ENCODE measurements at regions not wholly inside any gene's neighbourhood (a gene's known extent, or its start where the extent isn't known, plus 50 kb on each side); places are given as distances from the start of the nearest gene placed in this dataset.

DNA sequence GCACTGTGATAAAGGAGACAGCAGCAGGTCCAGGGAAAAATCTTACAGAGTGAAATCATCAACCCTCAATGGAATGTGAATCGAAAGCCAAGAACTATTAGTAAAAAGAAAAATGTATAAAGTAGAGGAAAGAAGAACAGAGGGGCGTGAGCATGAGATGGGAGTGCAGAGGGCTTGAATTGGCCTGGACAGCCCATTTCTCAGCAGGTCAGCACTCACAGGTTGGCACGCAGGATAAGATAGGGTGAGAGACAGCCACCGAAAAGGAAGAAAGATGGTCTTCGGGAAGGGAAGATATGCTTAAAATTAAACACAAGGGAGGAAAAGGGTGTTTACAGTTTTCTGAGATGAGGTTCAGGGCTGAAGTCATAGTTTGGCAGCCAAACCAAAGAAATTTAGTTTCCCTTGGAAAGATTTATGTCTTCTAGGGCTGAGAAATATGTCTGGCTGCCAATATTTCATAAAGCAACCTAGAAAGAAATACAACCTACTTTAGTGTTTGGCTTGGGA, 524.7 kb downstream of the SPATA31D1 start:
- no peak for DNase-seq

DNA sequence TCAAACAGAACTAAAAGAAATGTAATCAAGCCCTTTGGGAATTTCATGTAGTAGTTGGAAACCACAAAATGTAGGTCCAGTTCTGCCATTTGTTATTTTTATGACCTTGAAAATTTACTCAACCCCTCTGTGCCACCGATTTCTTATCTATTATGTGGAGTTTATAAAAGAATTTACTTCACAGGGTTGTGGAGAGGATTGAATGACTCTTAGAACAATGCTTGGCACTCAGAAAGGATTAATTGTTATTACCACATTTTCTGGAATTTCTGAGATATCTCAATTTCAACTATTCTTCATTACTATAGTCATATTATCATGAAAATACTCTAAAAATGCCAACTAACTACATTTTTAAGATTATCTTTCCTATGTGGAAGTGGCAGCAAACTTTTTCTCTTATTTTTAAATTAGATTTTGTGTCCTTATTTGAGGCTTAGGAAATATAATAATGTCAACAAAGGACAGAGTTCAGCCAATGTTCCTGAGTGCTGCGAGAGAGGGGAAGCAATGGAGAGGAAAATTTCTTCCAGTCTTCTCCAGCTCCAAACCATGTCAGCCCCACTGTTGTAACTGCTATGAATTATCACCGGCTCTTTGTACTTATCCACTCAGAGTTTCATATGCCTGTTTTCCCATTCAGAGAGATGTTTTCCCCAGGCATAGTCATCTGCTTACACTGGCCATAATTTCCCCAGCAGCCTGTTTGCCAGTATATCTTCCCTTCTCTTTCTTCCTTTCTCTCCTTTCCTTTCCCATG, 525.6 kb downstream of the SPATA31D1 start:
- DNase-seq: no peak

DNA sequence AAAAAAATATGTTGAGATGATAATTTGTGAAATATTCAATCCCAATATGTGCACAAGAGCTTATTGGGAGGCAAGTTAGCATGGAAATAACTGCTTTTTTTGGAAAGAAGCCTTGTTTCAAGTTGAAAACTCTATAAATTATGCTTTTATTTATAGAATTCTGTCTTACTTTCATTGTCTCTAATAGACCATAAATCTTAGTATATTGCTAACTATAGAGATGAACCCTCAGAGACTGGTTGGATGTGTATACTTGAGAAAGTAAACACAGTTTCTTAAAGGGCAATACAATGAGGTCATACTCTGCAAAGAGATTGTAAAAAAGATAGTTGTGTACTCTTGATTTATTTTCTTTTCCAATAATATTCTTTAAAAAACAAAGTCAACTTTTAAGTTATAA, 530.3 kb downstream of the SPATA31D1 start:
- DNase-seq: no peak

DNA sequence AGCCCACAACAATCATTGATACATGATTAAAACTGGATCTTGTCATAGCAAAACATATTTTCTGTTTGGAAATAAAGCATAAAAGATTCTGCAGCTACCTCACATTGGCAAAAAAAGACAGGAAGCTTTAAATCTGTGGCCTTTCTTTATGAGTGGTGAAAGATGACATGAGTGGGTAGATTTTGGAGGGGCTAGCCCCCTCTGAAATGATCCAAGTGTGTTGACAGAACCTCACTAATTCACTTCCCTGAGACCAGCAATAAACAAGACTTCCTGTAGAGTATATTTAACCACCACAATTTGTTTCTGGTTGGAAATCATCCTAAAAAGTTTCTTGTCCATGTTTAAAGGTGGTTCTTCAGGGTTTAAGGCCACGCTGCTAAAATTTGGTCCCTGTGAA, 530.8 kb downstream of the SPATA31D1 start:
- no peak for DNase-seq

DNA sequence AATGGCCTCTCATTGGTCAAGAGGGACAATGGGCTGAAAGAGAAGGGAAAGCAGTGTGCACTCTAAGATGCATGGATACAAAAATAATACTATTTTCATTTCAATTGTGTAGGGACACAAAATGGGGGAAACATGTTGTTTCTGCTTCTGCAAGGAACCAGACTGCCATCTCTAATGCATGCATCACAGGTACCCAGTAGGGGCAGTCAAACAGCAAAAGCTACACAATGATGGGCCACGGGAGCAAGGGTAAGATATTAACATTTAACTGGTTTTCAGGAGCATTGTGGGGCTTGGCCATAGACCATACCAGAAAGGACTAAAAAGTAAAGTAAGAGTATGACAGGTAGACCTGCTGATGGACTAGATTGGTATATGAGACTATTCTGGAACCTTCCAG, 535.8 kb downstream of the SPATA31D1 start:
- no peak for DNase-seq

DNA sequence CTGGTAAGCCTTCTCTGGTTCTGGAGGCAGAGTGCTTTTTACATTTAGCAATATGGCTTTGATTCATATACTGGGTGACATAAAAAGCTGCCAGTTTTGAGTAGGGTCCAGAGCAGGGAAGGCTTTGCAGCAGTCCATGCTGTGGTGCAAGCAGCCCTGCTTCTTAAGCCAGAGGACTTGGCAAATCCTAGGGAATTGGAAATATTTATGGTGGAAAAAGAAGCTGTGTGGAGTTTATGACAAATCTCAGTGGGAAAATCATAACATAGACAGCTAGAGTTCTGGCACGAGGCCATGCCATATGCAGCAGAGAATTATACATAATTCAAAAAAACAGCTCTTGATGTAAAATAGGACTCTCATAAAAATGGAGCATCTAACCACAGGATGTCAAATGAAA, 536.4 kb downstream of the RASEF start:
- DNase-seq: no peak

DNA sequence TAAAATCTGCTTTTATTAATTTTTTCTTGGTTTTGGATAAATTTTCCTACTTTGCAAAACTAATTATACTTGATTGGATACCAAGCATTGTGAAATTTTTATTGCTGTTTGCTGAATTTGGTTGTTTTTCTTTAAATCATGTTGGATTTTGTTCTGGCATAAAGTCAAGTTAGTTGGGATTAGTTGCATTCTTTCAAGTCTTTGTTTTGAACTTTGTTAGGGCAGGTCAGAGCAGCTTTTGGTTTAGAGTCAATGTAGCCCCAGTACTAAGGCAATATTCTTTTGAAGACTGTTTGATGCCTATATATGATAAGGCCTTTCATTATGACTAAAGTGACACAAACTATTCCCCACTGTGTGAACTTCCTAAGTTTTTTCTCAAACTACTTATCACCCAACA, 531.1 kb downstream of the RASEF start:
- DNase-seq: peak in 1 of 5 experiments; percentile 3

DNA sequence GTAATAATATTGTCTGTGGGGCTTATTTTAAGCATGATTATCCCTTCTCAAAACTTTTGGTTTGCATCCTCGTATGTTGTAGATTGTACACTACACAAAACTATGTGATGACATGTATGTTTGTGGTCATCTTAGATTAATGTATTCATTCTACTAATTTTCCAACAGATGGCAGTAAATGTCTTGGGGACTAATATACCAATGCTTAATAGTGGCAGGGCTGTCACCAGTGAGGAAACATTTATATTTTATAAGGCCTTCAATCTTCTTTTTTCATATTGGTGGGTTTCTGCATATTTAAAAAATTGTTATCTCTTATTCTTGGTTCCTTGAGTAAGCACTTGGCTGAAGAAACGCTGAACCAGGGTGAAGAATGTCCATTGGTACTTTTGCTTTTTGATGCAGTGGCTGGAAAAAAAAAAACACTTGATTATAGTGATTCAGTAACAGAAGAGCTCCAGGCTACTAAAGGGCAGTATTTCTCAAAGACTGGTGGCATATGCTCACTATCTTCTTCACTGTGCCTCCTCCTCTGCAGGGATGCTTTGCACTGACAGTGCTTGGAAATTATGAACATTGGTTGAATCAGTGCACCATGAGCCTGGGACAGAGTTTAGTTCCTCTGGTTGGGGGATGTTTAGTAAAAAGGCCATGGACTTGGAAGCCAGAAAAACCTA, 530.3 kb downstream of the RASEF start:
- DNase-seq: no peak

DNA sequence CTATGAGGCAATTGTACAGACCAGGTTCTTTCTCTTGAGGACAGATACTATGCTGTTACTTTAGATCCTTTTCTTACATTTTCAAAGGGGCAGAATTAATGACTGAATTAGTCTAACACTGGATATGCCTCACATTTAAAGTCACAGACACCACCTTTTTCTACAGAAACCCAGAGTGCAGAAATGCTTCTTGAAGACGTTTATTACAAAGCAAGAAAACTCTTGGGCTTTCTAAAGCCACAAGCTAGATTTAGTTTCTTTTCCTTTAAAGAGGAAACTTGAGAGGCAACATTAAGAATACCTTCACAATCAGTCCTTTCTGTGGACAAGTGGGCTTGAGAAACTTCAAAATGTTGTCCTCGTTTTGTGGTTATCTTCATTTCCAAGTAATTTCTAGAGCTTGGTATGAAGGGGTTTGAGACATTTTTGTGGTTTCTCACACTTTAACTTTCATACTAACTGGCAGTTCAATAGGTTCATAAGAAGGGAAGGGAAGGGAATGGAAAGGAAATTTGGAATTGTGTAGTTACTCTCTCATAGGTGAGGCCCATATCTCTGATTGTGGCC, 527.4 kb downstream of the RASEF start:
- peak in 1 of 5 experiments; percentile 27 for DNase-seq

DNA sequence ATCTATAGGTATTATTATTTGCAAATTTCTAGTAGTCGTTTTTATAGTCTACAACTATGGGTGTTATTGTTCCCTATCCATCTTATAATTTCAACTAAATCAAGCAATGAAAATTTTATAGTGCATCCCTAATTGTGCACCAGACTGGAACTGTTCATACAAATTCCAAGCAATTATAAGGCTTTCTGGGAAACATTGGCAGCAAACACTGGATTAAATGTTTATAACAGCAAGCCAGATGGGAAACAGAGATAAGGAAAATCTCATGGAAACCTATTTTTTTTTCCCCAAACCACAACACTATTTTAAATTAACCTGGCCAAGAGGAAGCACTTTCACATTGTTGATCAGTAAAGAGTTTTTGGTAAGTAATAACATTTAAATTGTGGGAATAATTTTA, 524.3 kb downstream of the RASEF start:
- no peak for DNase-seq

DNA sequence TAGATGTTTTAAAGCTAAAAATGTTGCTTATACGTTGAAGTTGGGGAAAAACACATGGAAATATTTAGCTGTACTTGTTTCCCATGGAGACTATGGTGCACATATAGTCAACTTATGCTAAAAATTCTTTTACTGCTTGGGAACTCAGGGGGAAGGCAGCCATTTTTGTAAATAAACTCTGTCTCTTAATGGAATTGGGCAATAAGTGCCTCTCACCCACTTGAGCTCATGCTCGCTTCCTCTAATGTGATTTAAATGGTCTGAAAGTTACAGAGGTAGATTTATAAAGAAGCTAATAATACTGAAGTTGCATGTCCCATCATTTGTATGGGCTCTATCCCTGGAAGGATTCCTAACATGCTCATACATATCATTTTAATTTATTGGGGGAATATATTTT, 523.8 kb downstream of the RASEF start:
- DNase-seq: no peak

DNA sequence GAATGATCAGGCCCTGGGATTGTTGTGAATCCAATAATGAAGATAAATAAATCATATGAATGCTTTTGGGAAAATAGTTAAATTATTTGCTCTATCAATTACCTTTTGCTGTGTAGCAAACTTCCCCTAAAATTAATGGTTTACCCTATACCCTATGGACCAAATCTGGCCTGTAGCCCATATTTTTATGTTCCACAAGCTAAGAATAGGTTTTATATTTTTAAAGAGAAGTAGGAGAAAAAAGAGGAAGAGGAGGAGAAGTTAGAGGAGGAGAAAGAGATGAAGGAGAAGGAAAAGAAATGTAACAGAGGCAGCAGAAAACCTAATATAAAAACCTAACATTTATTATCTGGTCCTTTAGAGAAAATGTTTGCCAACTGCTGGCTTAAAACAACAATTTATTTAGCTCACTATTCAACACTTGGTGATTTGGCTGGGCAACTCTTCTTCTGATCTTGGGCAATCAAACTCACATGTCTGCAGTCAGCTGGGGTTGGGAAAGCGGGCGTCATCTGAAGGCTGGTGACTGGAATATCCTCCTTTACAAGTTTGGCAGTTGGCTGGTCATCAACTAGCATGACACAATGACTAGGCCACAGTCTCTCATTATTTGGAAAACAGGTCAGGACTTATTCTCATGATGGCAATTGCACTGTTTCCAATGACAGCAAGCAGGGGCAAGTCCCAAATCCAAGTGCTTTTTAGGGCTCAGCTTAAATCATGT, 522.9 kb downstream of the RASEF start:
- DNase-seq: no peak

DNA sequence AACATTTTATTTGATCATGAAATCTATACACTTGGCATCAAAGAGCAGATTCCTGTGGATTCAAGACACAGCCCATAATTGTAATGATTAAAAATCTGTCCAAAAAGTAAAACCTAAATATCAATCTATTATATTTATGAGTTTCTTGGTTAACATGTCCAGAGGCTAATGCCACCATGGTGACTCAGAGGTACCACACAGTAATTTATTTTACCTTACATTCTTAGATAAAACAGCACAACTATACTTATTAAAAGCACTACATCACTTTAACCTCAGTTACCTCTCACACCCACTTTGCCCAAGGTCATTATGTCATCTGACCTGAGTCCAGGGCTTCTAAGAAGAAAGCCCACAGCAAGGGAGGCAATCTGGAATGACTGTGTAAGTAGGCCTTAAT, 519.2 kb downstream of the RASEF start:
- DNase-seq: no peak

DNA sequence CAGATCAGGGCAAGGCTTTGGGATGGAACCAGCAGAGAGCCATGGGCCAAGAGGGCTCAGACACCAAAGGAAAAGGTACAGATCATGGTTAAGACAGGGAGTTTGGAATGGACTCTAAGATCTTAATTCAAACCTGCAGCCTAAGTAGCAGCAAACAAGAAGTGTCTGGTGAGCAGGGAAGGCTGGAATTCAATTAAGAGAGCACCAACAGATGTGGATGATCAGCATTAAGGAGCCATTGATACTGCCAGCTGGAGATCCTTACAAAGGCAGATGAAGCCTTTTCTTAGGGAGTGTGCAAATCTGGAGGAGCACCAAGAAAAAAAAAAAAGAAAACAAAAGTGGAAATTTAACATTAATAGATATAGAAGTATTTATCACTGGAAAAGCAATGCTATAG, 516.8 kb downstream of the RASEF start:
- DNase-seq: no peak

DNA sequence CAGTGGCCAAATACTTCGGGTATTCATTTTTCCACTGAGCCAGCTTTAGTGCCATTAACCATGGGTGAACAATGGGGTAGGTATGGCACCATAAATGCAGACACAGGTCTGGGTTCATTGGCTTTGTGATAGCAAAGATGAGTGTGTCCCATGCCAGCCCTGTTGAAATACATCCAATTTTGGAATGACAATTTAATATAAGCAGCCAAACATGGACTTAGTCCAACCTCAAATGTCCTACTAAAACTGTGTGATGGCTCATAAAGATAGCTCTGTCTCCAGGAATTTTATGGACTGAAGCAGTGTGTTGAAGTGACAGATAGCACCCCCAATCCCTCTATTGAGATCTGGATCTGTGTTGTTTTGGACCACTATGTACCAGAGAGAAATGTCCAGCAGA, 514.9 kb downstream of the RASEF start:
- DNase-seq: no peak

DNA sequence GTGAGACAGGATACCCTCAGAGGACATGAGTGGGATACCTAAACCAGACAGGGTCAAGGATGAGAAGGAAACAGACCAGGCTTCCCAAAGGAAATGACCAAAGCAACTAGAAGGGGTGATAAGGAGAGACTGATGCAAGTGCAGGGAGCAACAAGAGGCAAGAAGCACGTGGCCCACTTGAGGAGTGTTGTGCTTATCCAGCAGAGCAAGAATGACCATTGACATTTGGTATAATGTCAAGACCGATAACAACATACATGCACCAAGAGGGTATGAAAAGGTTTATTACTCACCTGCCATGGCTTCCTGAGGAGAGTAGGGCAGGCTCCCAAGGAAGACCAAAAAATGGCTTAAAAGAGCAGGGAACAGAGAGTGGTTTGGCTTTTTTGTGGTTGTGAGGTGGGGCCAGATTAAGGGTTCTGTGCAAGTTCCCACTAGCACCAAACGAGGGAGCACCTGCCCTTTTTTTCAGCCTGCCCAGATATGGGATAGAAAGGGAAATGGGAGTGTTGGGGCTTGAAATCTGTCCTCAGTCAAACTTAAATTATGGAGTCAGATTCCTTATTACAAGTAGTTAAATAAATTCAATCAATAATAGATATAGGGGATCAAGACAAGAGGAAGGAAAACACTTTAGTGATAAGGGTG, 513.6 kb downstream of the RASEF start:
- DNase-seq: no peak

DNA sequence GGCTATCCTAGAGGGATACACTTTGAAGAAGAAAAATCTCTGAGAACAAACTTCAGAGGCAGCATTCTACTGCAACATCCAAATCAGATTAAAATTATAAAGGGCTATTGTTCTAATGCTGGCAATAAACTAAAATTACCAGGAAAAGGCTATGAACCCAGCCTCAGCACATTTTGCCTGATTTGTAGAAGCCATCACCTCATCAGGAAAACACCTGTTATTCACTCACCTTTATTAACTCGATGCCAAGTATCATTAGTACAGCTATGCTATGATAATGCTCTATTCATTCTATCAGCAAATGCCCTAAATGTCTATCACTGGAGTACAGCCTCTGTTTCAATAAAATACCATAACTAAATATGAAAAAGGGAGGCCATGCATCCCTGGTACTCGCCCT, 510.2 kb downstream of the RASEF start:
- no peak for DNase-seq

DNA sequence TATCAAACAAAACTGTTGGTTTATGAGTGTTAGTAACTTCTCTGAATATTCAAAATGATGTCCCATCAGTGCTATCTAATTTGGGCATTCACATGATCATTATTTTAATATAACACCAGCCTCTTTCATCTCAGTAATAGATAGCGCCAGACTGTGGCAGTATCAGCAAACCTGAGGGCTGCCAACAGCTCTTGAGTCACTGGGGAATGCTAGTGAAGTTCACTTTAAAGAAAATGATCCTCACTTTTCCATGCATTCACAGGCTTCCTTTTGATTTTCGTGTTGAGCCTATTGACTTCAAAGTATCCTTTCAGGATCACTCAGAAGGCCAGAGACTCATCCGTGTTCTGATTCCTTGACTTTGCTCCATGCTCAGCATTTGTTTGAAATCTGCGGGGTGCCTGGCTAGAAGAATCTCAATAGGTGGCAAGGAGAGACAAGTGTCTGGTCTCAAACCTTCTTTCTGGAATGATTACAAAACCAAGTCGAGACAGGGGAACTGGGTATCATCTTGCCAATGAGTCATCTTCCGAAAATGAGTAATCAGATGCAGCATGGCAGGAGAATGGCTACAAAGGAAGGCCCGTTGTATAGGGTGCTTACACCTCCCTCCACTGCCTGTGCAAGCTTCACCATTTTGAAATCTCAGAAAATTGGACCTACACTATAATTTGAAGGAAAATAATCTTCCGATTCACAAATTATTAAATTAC, 509.1 kb downstream of the RASEF start:
- no peak for DNase-seq

DNA sequence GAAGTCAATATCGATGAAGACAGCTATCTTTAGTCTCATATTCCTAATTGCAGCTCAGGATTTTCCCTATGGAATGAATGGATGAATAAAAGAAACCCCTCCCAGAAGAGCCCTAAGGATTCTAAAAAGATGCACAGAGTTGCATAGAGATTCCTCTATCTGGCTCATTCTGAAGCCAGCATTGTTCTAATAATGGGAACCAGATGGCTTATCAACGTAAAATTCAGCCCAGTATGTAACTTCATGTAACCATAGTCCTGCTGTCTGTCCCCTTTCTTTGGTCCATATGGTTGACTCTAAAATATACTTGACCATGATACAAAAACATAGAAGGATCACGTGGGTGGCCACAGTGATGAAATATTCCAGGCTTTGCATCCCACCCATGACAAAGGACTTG, 508.6 kb downstream of the RASEF start:
- DNase-seq: no peak

DNA sequence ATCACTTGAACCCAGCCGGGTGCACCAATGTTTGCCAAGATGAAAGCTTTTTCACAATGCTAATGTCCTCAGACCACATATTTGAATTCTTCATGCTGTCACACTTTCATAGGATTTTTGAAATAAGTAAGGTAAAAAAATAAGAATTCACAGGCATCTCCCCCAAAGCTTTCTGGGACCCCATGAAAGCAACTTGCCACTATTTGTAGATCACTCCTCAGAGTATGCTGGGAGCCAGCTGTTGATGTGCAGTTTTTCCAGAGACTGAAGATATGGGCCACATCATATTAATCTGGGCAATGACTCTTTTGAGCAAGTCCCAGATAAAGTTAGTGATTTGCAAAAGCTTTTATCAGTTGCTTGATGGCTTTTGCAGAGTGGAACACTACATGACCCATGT, 507.9 kb downstream of the RASEF start:
- no peak for DNase-seq

DNA sequence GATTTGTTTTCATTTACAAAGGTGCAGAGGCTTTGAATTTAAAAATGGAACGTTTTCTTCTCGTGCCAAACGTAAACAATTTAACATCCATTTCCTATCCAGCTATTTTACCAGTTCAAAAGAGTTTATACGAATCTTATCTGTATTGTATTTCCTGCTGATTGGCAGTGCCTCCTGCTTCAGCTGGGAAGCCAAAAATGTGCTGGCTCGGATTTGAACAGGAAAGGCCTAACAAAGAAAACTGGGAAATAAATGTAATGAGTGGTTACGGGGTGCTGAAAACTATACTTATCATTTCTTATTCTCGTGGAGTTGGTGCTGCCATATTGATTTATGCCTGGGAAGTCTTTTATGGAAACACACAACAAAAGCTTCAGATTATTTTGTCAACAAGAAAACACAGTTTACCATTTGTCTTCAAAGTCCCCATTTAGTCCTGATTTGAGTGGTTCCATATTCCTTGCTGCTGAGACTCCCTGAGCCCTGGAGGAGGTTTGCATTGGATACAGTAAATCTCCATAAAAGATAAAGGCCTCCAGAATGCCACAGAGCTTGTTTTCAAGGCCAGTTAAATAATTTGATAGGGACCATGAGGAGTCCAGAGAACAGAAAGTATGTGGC, 507.4 kb downstream of the RASEF start:
- DNase-seq: no peak

DNA sequence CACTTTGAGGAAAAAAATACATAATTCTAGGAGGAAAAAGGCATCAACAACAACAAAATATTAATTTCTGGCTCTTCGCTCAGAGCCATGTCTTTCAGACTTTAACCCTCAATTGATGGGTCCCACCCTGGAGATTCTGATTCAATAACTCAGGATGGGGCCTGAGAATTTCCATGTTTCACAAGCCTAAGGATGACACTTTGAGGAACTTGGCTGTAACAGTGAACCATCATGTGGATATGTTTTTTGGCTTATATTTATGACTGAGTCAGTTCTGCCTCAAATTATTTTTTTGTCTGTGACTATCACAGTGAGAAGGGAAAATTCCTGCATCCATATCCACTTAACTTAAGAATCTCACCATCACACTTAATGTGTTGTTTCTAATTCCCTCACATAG, 504.6 kb downstream of the RASEF start:
- no peak for DNase-seq

Data from T-helper 2 cell (primary cell).